Smooth muscle cell (in vitro differentiated cells): ENCODE measurements at regions not wholly inside any gene's neighbourhood (a gene's known extent, or its start where the extent isn't known, plus 50 kb on each side); places are given as distances from the start of the nearest gene placed in this dataset.

Source experiments
- DNase-seq: peaks from one replicate; lab custom pipeline; 2025; ENCODE audit not compliant: unreplicated experiment; lab: John Stamatoyannopoulos, UW
- H2AFZ ChIP-seq: fragments of 200-600 bp; sonication (generic); 2 replicates; pipeline ENCODE4 v1.6.0; 2016; ENCODE audit warnings: antibody characterized with exemption, low read depth, mild to moderate bottlenecking
- H3F3A ChIP-seq: fragments of 200-600 bp; sonication (generic); 2 replicates; pipeline ENCODE4 v1.6.0; 2017; ENCODE audit warnings: antibody characterized with exemption, low read depth
- H3K27ac ChIP-seq: fragments of 200-600 bp; sonication (generic); 2 replicates; pipeline ENCODE4 v1.5.1; 2016; ENCODE audit warnings: low read depth, mild to moderate bottlenecking
- H3K27me3 ChIP-seq: fragments of 200-600 bp; sonication (generic); 2 replicates; pipeline ENCODE4 v1.6.1; 2016; ENCODE audit warnings: low read depth, mild to moderate bottlenecking
- H3K36me3 ChIP-seq: fragments of 200-600 bp; sonication (generic); 2 replicates; pipeline ENCODE4 v1.5.1; 2016; ENCODE audit warnings: low read depth
- H3K4me1 ChIP-seq: fragments of 200-600 bp; sonication (generic); 2 replicates; pipeline ENCODE4 v1.5.1; 2016; ENCODE audit warnings: low read depth
- H3K4me2 ChIP-seq: fragments of 200-600 bp; sonication (generic); 2 replicates; pipeline ENCODE4 v1.6.0; 2016; ENCODE audit warnings: mild to moderate bottlenecking
- H3K4me3 ChIP-seq: fragments of 200-600 bp; sonication (generic); 2 replicates; pipeline ENCODE4 v1.5.1; 2016; ENCODE audit warnings: mild to moderate bottlenecking
- H3K79me2 ChIP-seq: fragments of 200-600 bp; sonication (generic); 2 replicates; pipeline ENCODE4 v1.6.0; 2016; ENCODE audit warnings: low read depth, mild to moderate bottlenecking
- H3K9ac ChIP-seq: fragments of 200-600 bp; sonication (generic); 2 replicates; pipeline ENCODE4 v1.6.0; 2016; ENCODE audit warnings: low read depth
- H3K9me3 ChIP-seq: fragments of 200-600 bp; sonication (generic); replicated peaks from 2 replicates; pipeline ENCODE4 v1.5.1; 2016; ENCODE audit warnings: low read depth
- H4K20me1 ChIP-seq: fragments of 200-600 bp; sonication (generic); 2 replicates; pipeline ENCODE4 v1.6.0; 2016; ENCODE audit warnings: low read depth
- WGBS: methylation state at CpG from one replicate; pipeline ENCODE4 v1.1.7; 2016; ENCODE audit warnings: low lambda C conversion rate; 5-methylcytosine and 5-hydroxymethylcytosine counted together
- TF ChIP-seq, protein P1 (sequence below): fragments of 200-600 bp; sonication (generic); IDR thresholded peaks from 2 replicates; pipeline ENCODE4 v1.5.1; 2017; ENCODE audit warnings: borderline replicate concordance, mild to moderate bottlenecking, antibody characterized with exemption; ENCODE audit not compliant: insufficient read depth, poor library complexity, severe bottlenecking

DNA sequence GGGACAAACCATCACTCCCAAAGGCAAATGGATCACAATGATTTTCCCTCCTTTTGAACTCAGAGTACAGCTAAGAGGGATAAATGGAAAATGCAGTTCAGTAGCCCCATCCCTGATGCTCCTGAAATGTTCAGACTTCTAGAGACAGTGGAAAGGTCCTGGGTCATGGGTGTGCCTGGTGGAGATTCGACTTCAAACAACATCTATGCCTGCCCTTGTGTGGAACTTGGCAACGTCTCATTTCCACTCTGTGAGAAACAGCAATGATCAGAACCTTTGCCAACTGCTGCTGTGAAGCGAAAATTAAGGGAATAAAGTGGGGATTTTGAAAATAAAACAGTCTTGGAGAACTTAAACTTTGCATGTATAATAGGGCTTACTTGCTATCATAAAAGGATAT lies 778.1 kb downstream of the SEMA5A start:
- no peak overlapping the region for H3K9ac ChIP-seq
- no peak overlapping the region for H2AFZ ChIP-seq
- H3K27me3 ChIP-seq: no peaks in the 10 kb centered on the region
- DNase-seq: no peak
- no peak overlapping the region for H3K27ac ChIP-seq
- WGBS: 90% methylated on average over 3 of the region's 3 CpGs
- no peaks in the 10 kb centered on the region for H3K9me3 ChIP-seq
- H3K36me3 ChIP-seq: no peaks in the 10 kb centered on the region
- H3K4me2 ChIP-seq: no peak overlapping the region
- no peak overlapping the region for H3K4me3 ChIP-seq
- H3F3A ChIP-seq: no peaks in the 10 kb centered on the region
- H3K4me1 ChIP-seq: no peaks in the 10 kb centered on the region
- TF ChIP-seq, protein P1, sequence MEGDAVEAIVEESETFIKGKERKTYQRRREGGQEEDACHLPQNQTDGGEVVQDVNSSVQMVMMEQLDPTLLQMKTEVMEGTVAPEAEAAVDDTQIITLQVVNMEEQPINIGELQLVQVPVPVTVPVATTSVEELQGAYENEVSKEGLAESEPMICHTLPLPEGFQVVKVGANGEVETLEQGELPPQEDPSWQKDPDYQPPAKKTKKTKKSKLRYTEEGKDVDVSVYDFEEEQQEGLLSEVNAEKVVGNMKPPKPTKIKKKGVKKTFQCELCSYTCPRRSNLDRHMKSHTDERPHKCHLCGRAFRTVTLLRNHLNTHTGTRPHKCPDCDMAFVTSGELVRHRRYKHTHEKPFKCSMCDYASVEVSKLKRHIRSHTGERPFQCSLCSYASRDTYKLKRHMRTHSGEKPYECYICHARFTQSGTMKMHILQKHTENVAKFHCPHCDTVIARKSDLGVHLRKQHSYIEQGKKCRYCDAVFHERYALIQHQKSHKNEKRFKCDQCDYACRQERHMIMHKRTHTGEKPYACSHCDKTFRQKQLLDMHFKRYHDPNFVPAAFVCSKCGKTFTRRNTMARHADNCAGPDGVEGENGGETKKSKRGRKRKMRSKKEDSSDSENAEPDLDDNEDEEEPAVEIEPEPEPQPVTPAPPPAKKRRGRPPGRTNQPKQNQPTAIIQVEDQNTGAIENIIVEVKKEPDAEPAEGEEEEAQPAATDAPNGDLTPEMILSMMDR: no peak
- no peaks in the 10 kb centered on the region for H4K20me1 ChIP-seq
- no peaks in the 10 kb centered on the region for H3K79me2 ChIP-seq

DNA sequence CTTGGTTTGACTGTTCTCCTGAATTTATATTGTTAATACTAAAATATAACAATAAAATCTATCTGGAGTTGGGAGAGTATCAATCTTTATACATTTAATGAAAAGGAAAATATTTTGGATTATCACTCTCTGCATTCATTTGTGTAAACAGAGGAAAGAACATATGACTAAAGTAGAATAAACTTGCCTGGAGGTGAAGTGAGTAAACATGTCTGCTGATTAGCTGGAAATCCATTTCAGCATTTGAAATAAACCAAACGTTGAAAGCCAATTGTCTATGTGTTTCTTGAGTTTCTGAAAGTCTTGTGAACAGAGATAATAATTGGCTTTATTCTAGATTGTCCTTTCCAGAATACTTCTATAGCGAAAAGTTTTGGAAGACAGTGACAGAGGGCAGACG lies 776.2 kb downstream of the SEMA5A start:
- Histone ChIP-seq H3F3A (no peaks in the 10 kb centered on the region), H3K4me1 (no peaks in the 10 kb centered on the region), H3K9me3 (no peaks in the 10 kb centered on the region), H3K79me2 (no peaks in the 10 kb centered on the region), H4K20me1 (no peaks in the 10 kb centered on the region), H3K4me2 (no peak overlapping the region), H2AFZ (no peak overlapping the region), H3K27ac (no peak overlapping the region), H3K4me3 (no peak overlapping the region), H3K27me3 (no peaks in the 10 kb centered on the region), H3K9ac (no peak overlapping the region), H3K36me3 (no peaks in the 10 kb centered on the region)
- WGBS: 93% methylated on average over 3 of the region's 3 CpGs
- TF ChIP-seq, protein P1: no peak
- no peak for DNase-seq

DNA sequence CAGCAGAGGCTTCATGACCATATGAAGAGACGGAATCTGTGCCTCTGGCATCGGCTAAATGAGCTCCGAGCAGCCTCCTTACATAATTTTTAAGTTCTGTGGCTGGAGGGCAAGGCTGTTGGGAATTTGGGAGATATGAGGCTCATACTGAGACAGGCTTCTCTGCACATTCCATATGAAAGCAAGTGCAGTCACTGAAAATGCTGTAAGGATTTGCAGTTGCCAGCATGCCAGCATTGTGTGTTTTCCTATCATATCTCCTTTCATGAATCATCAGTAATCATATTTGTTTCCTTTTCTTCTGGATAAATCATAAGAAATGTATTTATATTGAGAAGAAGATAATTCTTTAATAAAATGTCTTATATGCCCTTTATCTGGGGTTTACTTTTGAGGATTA lies 775.4 kb downstream of the SEMA5A start:
- TF ChIP-seq, protein P1: no peak
- H3K4me1 ChIP-seq: no peaks in the 10 kb centered on the region
- no peaks in the 10 kb centered on the region for H4K20me1 ChIP-seq
- H3K79me2 ChIP-seq: no peaks in the 10 kb centered on the region
- H3F3A ChIP-seq: no peaks in the 10 kb centered on the region
- H3K36me3 ChIP-seq: no peaks in the 10 kb centered on the region
- no peaks in the 10 kb centered on the region for H3K9me3 ChIP-seq
- no peak overlapping the region for H3K4me3 ChIP-seq
- H3K27me3 ChIP-seq: no peaks in the 10 kb centered on the region
- 64% methylated on average over 3 of the region's 3 CpGs for WGBS
- H2AFZ ChIP-seq: no peak overlapping the region
- H3K9ac ChIP-seq: no peak overlapping the region
- H3K4me2 ChIP-seq: no peak overlapping the region
- no peak overlapping the region for H3K27ac ChIP-seq
- no peak for DNase-seq

DNA sequence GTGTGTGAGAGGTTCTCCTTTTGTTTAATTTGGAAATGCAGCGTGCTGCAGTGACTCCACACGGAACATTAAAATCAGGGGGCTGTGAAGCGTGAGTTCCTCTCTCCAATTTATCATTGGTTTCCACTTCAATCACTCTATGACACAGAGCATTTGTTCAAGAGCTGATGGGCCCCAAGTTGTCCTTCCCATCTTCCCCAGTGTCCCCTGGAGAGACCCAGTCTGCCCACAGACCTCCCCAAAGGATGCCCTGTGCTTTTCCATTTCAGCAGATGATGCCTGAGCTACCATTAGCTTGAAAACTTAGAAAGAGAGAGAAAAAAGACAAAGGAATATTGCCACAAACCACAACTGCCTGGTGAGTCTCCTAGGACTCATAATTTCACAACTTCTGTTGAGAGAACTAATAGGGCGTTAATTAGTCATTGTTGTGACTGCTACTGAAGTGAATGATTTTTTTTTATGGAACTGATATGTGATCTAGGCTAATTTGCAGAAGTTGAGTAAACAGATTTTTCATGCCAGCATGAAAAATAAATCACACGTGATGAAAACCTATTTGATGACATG lies 772.7 kb downstream of the SEMA5A start:
- TF ChIP-seq, protein P1: no peak
- 91% methylated on average over 5 of the region's 5 CpGs for WGBS
- Histone ChIP-seq H4K20me1 (no peaks in the 10 kb centered on the region), H3K9me3 (no peaks in the 10 kb centered on the region), H3K27me3 (no peaks in the 10 kb centered on the region), H3K27ac (no peak overlapping the region), H3K9ac (no peak overlapping the region), H3K4me2 (no peak overlapping the region), H2AFZ (no peak overlapping the region), H3K79me2 (no peaks in the 10 kb centered on the region), H3K4me1 (no peaks in the 10 kb centered on the region), H3K4me3 (no peak overlapping the region), H3F3A (no peaks in the 10 kb centered on the region), H3K36me3 (no peaks in the 10 kb centered on the region)
- DNase-seq: no peak
